LNCaP clone FGC (cell line): ENCODE measurements at regions not wholly inside any gene's neighbourhood (a gene's known extent, or its start where the extent isn't known, plus 50 kb on each side); places are given as distances from the start of the nearest gene placed in this dataset.
"Not testable (repeated sequence)": the region's sequence is repeated elsewhere in the genome, so short reads cannot be mapped to it uniquely, and the experiment has no call there.

ENCODE experiments used
- DNase-seq: peaks from one replicate; pipeline ENCODE4 v3.0.0-alpha.2; 2011; ENCODE audit warnings: low read depth
- H3K4me3 ChIP-seq: 2 replicates; pipeline ENCODE4 v1.5.1; 2011; ENCODE audit warnings: mild to moderate bottlenecking, low read depth, low read length, control low read depth
- TF ChIP-seq, protein P1 (sequence below): IDR thresholded peaks from 2 replicates; pipeline ENCODE4 v1.5.1; 2012; ENCODE audit warnings: mild to moderate bottlenecking; ENCODE audit not compliant: control insufficient read depth, insufficient read depth; ENCODE audit errors: extremely low read depth

DNA sequence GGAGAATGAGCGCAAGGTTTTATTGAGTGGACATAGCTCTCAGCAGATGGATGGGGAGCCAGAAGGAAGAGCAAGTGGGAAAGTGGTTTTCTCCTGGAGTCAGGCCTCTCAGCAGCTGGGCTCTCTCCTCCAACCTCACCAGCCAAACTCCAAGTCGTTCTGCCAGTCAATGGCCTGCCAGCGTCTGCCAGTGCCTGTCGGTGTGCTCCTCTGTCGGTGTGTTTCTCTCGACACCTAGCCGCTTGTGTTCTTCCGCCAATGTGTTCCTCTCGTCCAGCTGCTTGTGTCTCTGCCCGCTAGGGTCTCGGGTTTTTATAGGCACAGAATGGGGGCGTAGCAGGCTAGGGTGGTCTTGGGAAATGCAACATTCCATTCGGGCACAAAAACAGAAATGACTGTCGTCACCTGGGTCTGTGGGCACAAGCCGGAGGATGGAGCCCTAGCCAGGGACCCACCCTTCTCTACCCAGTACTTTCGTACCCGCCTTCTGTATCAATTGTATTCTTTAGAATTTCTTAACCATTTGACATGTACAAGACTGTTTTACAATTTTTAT lies 1365.4 kb downstream of the FSCB start:
- H3K4me3 ChIP-seq = no peak overlapping the region
- no peak for DNase-seq
- TF ChIP-seq, protein P1, sequence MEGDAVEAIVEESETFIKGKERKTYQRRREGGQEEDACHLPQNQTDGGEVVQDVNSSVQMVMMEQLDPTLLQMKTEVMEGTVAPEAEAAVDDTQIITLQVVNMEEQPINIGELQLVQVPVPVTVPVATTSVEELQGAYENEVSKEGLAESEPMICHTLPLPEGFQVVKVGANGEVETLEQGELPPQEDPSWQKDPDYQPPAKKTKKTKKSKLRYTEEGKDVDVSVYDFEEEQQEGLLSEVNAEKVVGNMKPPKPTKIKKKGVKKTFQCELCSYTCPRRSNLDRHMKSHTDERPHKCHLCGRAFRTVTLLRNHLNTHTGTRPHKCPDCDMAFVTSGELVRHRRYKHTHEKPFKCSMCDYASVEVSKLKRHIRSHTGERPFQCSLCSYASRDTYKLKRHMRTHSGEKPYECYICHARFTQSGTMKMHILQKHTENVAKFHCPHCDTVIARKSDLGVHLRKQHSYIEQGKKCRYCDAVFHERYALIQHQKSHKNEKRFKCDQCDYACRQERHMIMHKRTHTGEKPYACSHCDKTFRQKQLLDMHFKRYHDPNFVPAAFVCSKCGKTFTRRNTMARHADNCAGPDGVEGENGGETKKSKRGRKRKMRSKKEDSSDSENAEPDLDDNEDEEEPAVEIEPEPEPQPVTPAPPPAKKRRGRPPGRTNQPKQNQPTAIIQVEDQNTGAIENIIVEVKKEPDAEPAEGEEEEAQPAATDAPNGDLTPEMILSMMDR = no peak

DNA sequence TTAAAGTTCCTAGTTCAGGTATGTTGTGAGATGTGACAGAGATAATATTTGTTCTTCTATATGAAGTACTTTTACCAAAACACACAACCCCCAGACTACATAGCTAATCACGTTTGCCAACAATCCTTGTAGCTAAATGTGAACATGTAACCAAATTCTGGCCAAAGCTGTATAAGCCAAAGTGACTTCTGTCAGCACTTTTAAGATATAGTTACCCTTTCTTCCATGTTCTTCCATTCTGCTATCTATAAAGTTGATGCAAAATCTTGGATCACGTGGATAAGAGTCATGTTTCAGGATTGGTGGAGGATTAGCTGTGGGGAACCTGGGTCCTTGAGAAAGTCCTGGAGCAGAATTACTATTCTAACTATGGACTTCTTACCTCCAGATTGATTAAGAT lies 1366.6 kb downstream of the FSCB start:
- TF ChIP-seq, protein P1 = no peak
- no peak for DNase-seq
- H3K4me3 ChIP-seq = no peak overlapping the region

DNA sequence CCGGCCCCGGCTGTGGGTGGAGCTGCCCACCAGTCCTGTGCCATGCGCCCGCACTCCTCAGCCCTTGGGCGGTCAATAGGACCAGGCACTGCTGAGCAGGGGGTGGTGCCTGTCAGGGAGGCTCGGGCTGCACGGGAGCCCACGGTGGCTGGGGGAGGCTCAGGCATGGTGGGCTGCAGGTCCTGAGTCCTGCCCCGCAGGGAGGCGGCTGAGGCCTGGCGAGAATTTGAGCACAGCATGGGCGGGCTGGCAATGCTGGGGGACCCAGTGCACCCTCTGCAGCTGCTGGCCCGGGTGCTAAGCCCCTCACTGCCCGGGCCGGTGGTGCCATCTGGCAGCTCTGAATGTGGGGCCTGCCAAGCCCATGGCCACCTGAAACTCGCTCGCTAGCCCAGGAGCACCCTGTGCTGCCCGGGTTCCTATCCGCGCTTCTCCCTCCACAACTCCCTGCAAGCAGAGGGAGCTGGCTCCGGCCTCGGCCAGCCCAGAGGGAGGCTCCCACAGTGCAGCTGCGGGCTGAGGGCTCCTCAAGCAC lies 1371.1 kb downstream of the FSCB start:
- DNase-seq = no peak
- TF ChIP-seq, protein P1 = no peak
- no peak overlapping the region for H3K4me3 ChIP-seq

DNA sequence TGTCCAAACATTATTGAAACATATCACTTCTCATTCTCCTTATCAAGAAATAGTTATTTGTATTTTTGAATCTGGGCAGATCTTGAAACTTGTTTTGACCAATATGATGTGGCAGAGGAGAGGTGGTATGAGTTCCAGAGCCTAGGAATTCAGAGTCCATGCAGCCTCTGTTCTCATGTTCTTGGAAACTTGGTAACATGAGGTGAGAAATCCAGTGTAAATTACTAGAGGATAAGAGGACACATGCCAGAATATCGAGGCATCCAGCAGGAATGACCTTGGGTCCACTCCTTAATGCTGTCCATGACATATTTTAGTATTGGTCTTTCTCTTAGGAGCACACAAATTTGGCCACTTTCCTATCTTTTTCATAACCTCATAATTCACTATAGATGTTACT lies 1374.6 kb downstream of the FSCB start:
- TF ChIP-seq, protein P1 = no peak
- H3K4me3 ChIP-seq = no peak overlapping the region
- no peak for DNase-seq

DNA sequence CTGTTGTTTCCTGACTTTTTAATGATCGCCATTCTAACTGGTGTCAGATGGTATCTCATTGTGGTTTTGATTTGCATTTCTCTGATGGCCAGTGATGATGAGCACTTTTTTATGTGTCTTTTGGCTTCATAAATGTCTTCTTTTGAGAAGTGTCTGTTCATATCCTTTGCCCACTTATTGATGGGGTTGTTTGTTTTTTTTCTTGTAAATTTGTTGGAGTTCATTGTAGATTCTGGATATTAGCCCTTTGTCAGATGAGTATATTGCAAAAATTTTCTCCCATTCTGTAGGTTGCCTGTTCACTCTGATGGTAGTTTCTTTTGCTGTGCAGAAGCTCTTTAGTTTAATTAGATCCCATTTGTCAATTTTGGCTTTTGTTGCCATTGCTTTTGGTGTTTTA lies 1378.7 kb downstream of the FSCB start:
- not testable (repeated sequence) for H3K4me3 ChIP-seq, DNase-seq

DNA sequence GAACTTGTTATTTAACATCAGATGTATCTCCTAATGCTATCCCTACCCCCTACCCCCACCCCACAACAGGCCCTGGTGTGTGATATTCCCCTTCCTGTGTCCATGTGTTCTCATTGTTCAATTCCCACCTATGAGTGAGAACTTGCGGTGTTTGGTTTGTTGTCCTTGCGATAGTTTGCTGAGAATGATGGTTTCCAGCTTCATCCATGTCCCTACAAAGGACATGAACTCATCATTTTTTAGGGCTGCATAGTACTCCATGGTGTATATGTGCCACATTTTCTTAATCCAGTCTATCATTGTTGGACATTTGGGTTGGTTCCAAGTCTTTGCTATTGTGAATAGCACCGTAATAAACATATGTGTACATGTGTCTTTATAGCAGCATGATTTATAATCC lies 1379.2 kb downstream of the FSCB start:
- not testable (repeated sequence) for H3K4me3 ChIP-seq, DNase-seq

DNA sequence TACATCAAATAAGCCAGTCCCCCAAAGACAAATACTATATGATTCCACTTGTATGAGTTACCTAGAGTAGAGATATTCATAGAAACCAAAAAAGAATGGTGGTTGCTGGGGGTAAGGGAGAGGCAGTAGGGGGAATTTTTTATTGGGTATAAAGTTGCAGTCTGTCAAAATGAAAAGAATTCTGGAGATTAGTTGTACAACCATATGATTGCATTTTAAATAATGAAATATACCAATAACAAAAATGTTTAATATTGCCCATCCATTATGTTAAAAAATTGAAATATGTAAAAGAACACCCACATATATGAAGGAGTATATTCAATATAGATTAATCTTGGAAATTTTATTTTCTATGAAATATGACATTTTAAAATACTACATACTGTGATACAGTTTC lies 1383.5 kb downstream of the FSCB start:
- TF ChIP-seq, protein P1 = no peak
- DNase-seq = no peak
- H3K4me3 ChIP-seq = no peak overlapping the region

DNA sequence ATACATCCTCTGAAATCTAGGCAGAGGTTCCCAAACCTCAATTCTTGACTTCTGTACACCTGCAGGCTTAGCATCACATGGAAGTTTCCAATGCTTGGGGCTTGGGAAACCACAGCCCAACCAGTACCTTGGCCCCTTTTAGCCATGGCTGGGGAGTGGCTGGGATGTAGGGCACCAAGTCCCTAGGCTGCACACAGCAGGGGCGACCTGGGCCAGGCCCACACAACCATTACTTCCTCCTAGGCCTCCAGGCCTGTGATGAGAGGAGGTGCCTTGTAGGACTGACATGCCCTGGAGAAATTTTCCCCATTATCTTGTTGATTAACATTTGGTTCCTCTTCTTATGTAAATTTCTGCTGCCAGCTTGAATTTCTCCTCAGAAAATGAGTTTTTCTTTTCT lies 1387.4 kb downstream of the FSCB start:
- DNase-seq = no peak
- H3K4me3 ChIP-seq = no peak overlapping the region
- TF ChIP-seq, protein P1 = no peak
